ENCODE measurements at regions not wholly inside any gene's neighbourhood (a gene's known extent, or its start where the extent isn't known, plus 50 kb on each side); places are given as distances from the start of the nearest gene placed in this dataset.

DNA sequence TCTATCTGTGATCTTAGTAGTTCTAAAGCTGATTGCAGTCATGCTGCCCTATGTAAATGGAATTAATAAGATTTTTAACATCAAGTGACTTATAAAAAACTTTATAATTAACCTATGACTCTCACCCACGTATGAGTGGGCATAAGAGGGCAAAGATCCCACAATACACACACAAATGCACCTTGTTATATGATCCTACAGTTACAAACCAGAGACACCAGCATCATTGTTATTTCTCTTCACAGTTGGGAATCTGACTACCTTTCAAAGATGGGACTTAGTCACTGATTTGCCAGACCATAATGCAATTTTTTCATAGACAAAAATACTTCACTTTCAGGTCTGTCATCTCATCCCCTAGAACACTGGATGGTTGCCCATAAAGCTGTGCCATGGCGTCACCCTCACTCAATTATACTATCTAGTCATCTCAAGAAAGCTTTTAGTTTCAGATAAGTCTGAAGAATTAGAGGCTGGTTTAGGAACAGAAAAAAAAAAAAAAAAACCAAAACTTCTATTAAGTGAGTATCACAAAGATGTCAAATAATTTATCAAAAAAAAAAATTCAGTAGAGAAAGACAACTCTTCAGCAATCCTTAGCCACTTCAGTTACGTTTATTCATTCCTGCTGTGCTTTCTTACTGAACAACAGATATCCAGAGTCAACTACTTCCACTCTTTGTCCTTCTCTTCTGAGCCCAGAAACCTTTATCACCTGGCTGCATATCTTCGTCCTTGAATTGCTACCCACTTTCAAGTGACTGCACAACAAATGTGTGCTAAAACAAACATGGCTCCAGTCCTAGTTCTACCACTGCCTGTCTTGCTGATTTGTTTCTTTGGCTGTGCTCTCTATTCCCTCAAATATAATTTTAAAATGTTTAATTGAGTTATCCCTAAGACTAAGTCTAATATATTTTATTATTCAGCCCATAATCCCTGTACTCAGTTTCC lies 175.0 kb upstream of the CHRM2 start:
- no peak overlapping the region for H2AFZ ChIP-seq (ENCODE audit: insufficient read depth, low read depth, low read length, poor library complexity, severe bottlenecking)
- peaks cover 0 to 4% (median 0%) of the 10 kb centered on the region in 3 donors for H3K9me3 ChIP-seq (ENCODE audit: control extremely low read depth in 1 of 3, control insufficient read depth in 2 of 3, insufficient read depth in 1 of 3, low read length in 2 of 3)
- H3K4me3 Mint-ChIP-seq = no peak overlapping the region
- H3K4me3 ChIP-seq (ENCODE audit: control extremely low read depth in 1 of 5, extremely low read depth in 1 of 5, insufficient read depth in 1 of 5, low read depth in 2 of 5, low read length in 4 of 5) = no peak overlapping the region
- H3K27ac ChIP-seq (ENCODE audit: low read length in 2 of 2) = no peak overlapping the region
- H3K27me3 ChIP-seq (replicated peaks in 1 of 4; ENCODE audit: control extremely low read depth in 1 of 4, control insufficient read depth in 3 of 4, insufficient read depth in 4 of 4, low read length in 3 of 4) = no peaks in the 10 kb centered on the region
- H4K20me1 ChIP-seq (ENCODE audit: control insufficient read depth, insufficient read depth, low read length, poor library complexity, severe bottlenecking) = no peaks in the 10 kb centered on the region
- no peaks in the 10 kb centered on the region for H3K4me1 ChIP-seq (ENCODE audit: control insufficient read depth in 2 of 2, insufficient read depth in 2 of 2, low read length in 2 of 2)
- intact Hi-C loops (cut with micrococcal nuclease) = no loop called here
- POLR2A ChIA-PET = no interaction called here
- no peak for TF ChIP-seq EZH2 (IDR thresholded peaks at IDR 0.05; ENCODE audit: borderline replicate concordance, insufficient read depth, low read depth, low read length, poor library complexity, severe bottlenecking)
- TF ChIP-seq, protein P1, sequence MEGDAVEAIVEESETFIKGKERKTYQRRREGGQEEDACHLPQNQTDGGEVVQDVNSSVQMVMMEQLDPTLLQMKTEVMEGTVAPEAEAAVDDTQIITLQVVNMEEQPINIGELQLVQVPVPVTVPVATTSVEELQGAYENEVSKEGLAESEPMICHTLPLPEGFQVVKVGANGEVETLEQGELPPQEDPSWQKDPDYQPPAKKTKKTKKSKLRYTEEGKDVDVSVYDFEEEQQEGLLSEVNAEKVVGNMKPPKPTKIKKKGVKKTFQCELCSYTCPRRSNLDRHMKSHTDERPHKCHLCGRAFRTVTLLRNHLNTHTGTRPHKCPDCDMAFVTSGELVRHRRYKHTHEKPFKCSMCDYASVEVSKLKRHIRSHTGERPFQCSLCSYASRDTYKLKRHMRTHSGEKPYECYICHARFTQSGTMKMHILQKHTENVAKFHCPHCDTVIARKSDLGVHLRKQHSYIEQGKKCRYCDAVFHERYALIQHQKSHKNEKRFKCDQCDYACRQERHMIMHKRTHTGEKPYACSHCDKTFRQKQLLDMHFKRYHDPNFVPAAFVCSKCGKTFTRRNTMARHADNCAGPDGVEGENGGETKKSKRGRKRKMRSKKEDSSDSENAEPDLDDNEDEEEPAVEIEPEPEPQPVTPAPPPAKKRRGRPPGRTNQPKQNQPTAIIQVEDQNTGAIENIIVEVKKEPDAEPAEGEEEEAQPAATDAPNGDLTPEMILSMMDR (IDR thresholded peaks at IDR 0.05) = no peak
- H3K4me1 Mint-ChIP-seq = no peaks in the 10 kb centered on the region
- no peak overlapping the region for H3K9ac ChIP-seq (ENCODE audit: low read length)
- H3K4me2 ChIP-seq (replicated peaks; ENCODE audit: low read depth, low read length, poor library complexity, severe bottlenecking) = no peak overlapping the region
- 73% methylated on average over 3 of the region's 4 CpGs for WGBS (ENCODE audit: insufficient coverage)
- no peaks in the 10 kb centered on the region for H3K79me2 ChIP-seq (ENCODE audit: control insufficient read depth, insufficient read depth, low read length)
- CTCF ChIA-PET = no interaction called here
- ATAC-seq (ENCODE audit: low read depth) (no peak), DNase-seq (no peak)
- H3K27ac Mint-ChIP-seq = no peak overlapping the region
- H3K9me3 Mint-ChIP-seq (ENCODE audit: insufficient read depth) = no peaks in the 10 kb centered on the region
- H3K36me3 ChIP-seq (replicated peaks in 1 of 2; ENCODE audit: control extremely low read depth in 1 of 2, control insufficient read depth in 1 of 2, extremely low read depth in 1 of 2, insufficient read depth in 2 of 2, low read length in 1 of 2) = no peaks in the 10 kb centered on the region
- no peaks in the 10 kb centered on the region for H3K27me3 Mint-ChIP-seq

DNA sequence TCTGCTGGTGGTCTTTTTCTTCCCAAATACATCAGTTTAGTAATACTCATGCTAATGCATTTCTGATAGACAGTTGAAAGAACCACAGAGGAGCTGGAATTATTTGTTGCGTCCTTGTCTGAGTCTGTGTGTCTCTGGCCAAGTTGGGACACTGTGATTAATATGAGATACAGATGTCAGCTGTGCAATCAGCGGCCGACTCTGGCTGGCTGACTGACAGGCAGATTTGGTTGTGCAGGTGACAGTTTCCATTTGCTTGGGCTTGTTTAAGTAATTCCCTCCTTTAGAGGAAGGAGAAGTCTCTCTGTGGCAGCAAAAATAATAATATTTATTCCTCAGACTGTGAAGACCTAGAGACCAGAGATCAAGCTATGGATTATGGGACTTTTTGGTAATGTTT lies 176.2 kb upstream of the CHRM2 start:
- Histone ChIP-seq H3K4me3 (ENCODE audit: control extremely low read depth in 1 of 5, extremely low read depth in 1 of 5, insufficient read depth in 1 of 5, low read depth in 2 of 5, low read length in 4 of 5) (no peak overlapping the region), H3K9ac (ENCODE audit: low read length) (no peak overlapping the region), H3K27me3 (replicated peaks in 1 of 4; ENCODE audit: control extremely low read depth in 1 of 4, control insufficient read depth in 3 of 4, insufficient read depth in 4 of 4, low read length in 3 of 4) (no peaks in the 10 kb centered on the region), H3K4me1 (ENCODE audit: control insufficient read depth in 2 of 2, insufficient read depth in 2 of 2, low read length in 2 of 2) (no peaks in the 10 kb centered on the region), H3K79me2 (ENCODE audit: control insufficient read depth, insufficient read depth, low read length) (no peaks in the 10 kb centered on the region), H4K20me1 (ENCODE audit: control insufficient read depth, insufficient read depth, low read length, poor library complexity, severe bottlenecking) (no peaks in the 10 kb centered on the region), H3K27ac (ENCODE audit: low read length in 2 of 2) (no peak overlapping the region), H3K9me3 (ENCODE audit: control extremely low read depth in 1 of 3, control insufficient read depth in 2 of 3, insufficient read depth in 1 of 3, low read length in 2 of 3) (peaks cover 0 to 4% (median 0%) of the 10 kb centered on the region in 3 donors), H3K36me3 (replicated peaks in 1 of 2; ENCODE audit: control extremely low read depth in 1 of 2, control insufficient read depth in 1 of 2, extremely low read depth in 1 of 2, insufficient read depth in 2 of 2, low read length in 1 of 2) (no peaks in the 10 kb centered on the region), H2AFZ (ENCODE audit: insufficient read depth, low read depth, low read length, poor library complexity, severe bottlenecking) (no peak overlapping the region), H3K4me2 (replicated peaks; ENCODE audit: low read depth, low read length, poor library complexity, severe bottlenecking) (no peak overlapping the region)
- DNase-seq = no peak
- 100% methylated on average over 2 of the region's 3 CpGs for WGBS (ENCODE audit: insufficient coverage)
- Mint-ChIP-seq H3K27me3 (no peaks in the 10 kb centered on the region), H3K27ac (no peak overlapping the region), H3K4me3 (no peak overlapping the region), H3K4me1 (no peaks in the 10 kb centered on the region), H3K9me3 (ENCODE audit: insufficient read depth) (no peaks in the 10 kb centered on the region)
- ATAC-seq (ENCODE audit: low read depth) = no peak
- CTCF ChIA-PET = no interaction called here
- POLR2A ChIA-PET = no interaction called here
- TF ChIP-seq, protein P1 (IDR thresholded peaks at IDR 0.05) = no peak
- TF ChIP-seq EZH2 (IDR thresholded peaks at IDR 0.05; ENCODE audit: borderline replicate concordance, insufficient read depth, low read depth, low read length, poor library complexity, severe bottlenecking) = no peak
- intact Hi-C loops (cut with micrococcal nuclease) = no loop called here

Data from B cell (primary cell).